H1 (cell line): ENCODE measurements at regions not wholly inside any gene's neighbourhood (a gene's known extent, or its start where the extent isn't known, plus 50 kb on each side); places are given as distances from the start of the nearest gene placed in this dataset.

ENCODE experiments used
- CTCF ChIA-PET: fragments of 300-600 bp; sonication (Branson Sonifier 250); formaldehyde crosslinking; loops from one replicate; lab custom pipeline; 2021; ENCODE audit not compliant: partially characterized antibody; lab: Charles Lee
- POLR2A ChIA-PET: fragments of 300-600 bp; sonication (Branson Sonifier 250); formaldehyde crosslinking; loops from one replicate; lab custom pipeline; 2021; ENCODE audit warnings: inconsistent platforms; ENCODE audit not compliant: partially characterized antibody; lab: Charles Lee
- DNase-seq, 2 experiments: peaks; one replicate each; pipeline versions ENCODE4 v3.0.0 to v3.0.0-alpha.2; 2010 to 2022; ENCODE audit warnings: low spot score in 2 of 2, low read depth in 1 of 2, mixed read lengths in 1 of 2
- FAIRE-seq: peaks from 2 replicates; lab custom pipeline; 2011; peaks lifted over from hg19 to GRCh38; lab: Jason Lieb, UNC
- H2AFZ ChIP-seq: 2 replicates; pipeline ENCODE4 v1.8.1; 2012; ENCODE audit warnings: low read length, inconsistent platforms
- H2AK5ac ChIP-seq: 2 replicates; pipeline ENCODE4 v1.6.1; 2013; ENCODE audit warnings: low read depth, low read length
- H2BK120ac ChIP-seq: replicated peaks from 2 replicates; pipeline ENCODE3; 2013; ENCODE audit warnings: low read depth, low read length, inconsistent platforms
- H2BK12ac ChIP-seq: 2 replicates; pipeline ENCODE4 v1.6.1; 2013; ENCODE audit warnings: low read depth, low read length
- H2BK15ac ChIP-seq: 2 replicates; pipeline ENCODE4 v1.6.1; 2013; ENCODE audit warnings: low read length
- H2BK20ac ChIP-seq: 2 replicates; pipeline ENCODE4 v1.6.1; 2013; ENCODE audit warnings: low read length
- H2BK5ac ChIP-seq: 2 replicates; pipeline ENCODE4 v1.6.1; 2013; ENCODE audit warnings: low read depth, low read length
- H3K14ac ChIP-seq: 2 replicates; pipeline ENCODE4 v1.6.1; 2013; ENCODE audit warnings: inconsistent platforms; ENCODE audit not compliant: insufficient read length
- H3K18ac ChIP-seq: 2 replicates; pipeline ENCODE4 v1.6.1; 2013; ENCODE audit warnings: low read length; ENCODE audit errors: extremely low read depth
- H3K23ac ChIP-seq: 2 replicates; pipeline ENCODE4 v1.6.1; 2013; ENCODE audit warnings: inconsistent platforms; ENCODE audit not compliant: insufficient read length
- H3K23me2 ChIP-seq: 2 replicates; pipeline ENCODE4 v1.6.1; 2013; ENCODE audit warnings: low read depth, low read length
- H3K27ac ChIP-seq: 2 replicates; pipeline ENCODE4 v1.6.1; 2011; ENCODE audit warnings: low read depth, low read length, inconsistent platforms
- H3K27me3 ChIP-seq, 4 experiments: replicated peaks in 1 of 4; 1 replicate in 1 of 4; 2 replicates in 3 of 4; pipeline versions ENCODE4 v1.6.1 to v1.8.1; 2011 to 2013; ENCODE audit warnings: low read length in 3 of 4, mild to moderate bottlenecking in 3 of 4, inconsistent platforms in 2 of 4, mixed read lengths in 2 of 4, moderate library complexity in 1 of 4; ENCODE audit not compliant: control insufficient read depth in 3 of 4, insufficient read depth in 3 of 4; ENCODE audit errors: extremely low read depth in 1 of 4
- H3K36me3 ChIP-seq, 4 experiments: 2 replicates each; pipeline versions ENCODE4 v1.6.1 to v1.8.1; 2011 to 2013; ENCODE audit warnings: mild to moderate bottlenecking in 4 of 4, low read length in 3 of 4, moderate library complexity in 2 of 4, control low read depth in 1 of 4, inconsistent platforms in 1 of 4; ENCODE audit not compliant: insufficient read depth in 4 of 4, control insufficient read depth in 2 of 4
- H3K4ac ChIP-seq: replicated peaks from 2 replicates; pipeline ENCODE3; 2013; ENCODE audit warnings: low read length, low read depth, mixed read lengths, inconsistent platforms; ENCODE audit not compliant: insufficient read length
- H3K4me1 ChIP-seq, 4 experiments: replicated peaks in 1 of 4; 1 replicate in 1 of 4; 2 replicates in 3 of 4; pipeline versions ENCODE4 v1.6.1 to v1.8.1; 2011 to 2013; ENCODE audit warnings: low read length in 3 of 4, inconsistent platforms in 2 of 4, mixed read lengths in 1 of 4; ENCODE audit not compliant: insufficient read depth in 4 of 4, control insufficient read depth in 3 of 4
- H3K4me2 ChIP-seq, 2 experiments: 2 replicates each; pipeline versions ENCODE4 v1.6.1 to v1.8.1; 2011 to 2013; ENCODE audit warnings: low read depth in 2 of 2, low read length in 2 of 2, control low read depth in 1 of 2, inconsistent platforms in 1 of 2, mild to moderate bottlenecking in 1 of 2; ENCODE audit not compliant: insufficient read depth in 1 of 2
- H3K4me3 ChIP-seq, 4 experiments: fragments of 200-600, 300-600 bp in 1 of 4; sonication (generic), shearing (Covaris generic), sonication (Bioruptor Twin) in 1 of 4; 2 replicates each; pipeline versions ENCODE4 v1.5.1 to v1.8.1; 2011 to 2016; ENCODE audit warnings: low read length in 4 of 4, low read depth in 3 of 4, control low read depth in 2 of 4, inconsistent platforms in 2 of 4, mild to moderate bottlenecking in 2 of 4, mixed read lengths in 1 of 4, moderate library complexity in 1 of 4; ENCODE audit not compliant: insufficient read depth in 2 of 4; ENCODE audit errors: extremely low read depth in 1 of 4
- H3K56ac ChIP-seq: replicated peaks from 2 replicates; pipeline ENCODE3; 2013; ENCODE audit warnings: low read depth, mild to moderate bottlenecking, mixed read lengths, low read length, inconsistent platforms; ENCODE audit not compliant: insufficient read length
- H3K79me1 ChIP-seq: 2 replicates; pipeline ENCODE4 v1.6.1; 2013; ENCODE audit warnings: low read depth, low read length, control low read depth
- H3K79me2 ChIP-seq, 2 experiments: 2 replicates each; pipeline versions ENCODE4 v1.6.1 to v1.8.1; 2012 to 2013; ENCODE audit warnings: low read length in 2 of 2, mild to moderate bottlenecking in 2 of 2, inconsistent platforms in 1 of 2; ENCODE audit not compliant: insufficient read depth in 2 of 2, control insufficient read depth in 1 of 2
- H3K9ac ChIP-seq, 4 experiments: replicated peaks in 1 of 4; 1 replicate in 1 of 4; 2 replicates in 3 of 4; pipeline versions ENCODE4 v1.6.1 to v1.8.1; 2011 to 2013; ENCODE audit warnings: low read depth in 3 of 4, low read length in 3 of 4, control low read depth in 2 of 4, mild to moderate bottlenecking in 2 of 4, moderate library complexity in 2 of 4, inconsistent platforms in 1 of 4; ENCODE audit errors: extremely low read depth in 1 of 4
- H3K9me3 ChIP-seq, 2 experiments: 2 replicates each; pipeline versions ENCODE4 v1.6.1 to v1.8.1; 2012 to 2013; ENCODE audit warnings: mild to moderate bottlenecking in 2 of 2, moderate library complexity in 2 of 2, control low read depth in 1 of 2, inconsistent platforms in 1 of 2, low read depth in 1 of 2, low read length in 1 of 2, mixed read lengths in 1 of 2; ENCODE audit not compliant: insufficient read depth in 2 of 2
- H4K20me1 ChIP-seq, 2 experiments: replicated peaks in 1 of 2; 2 replicates each; pipeline versions ENCODE3 to v1.8.1; 2011 to 2013; ENCODE audit warnings: inconsistent platforms in 2 of 2, low read length in 2 of 2, mild to moderate bottlenecking in 1 of 2; ENCODE audit not compliant: insufficient read depth in 2 of 2, control insufficient read depth in 1 of 2
- H4K5ac ChIP-seq: 2 replicates; pipeline ENCODE4 v1.6.1; 2013; ENCODE audit warnings: low read length, low read depth, mixed read lengths, inconsistent platforms; ENCODE audit not compliant: insufficient read length
- H4K8ac ChIP-seq: 2 replicates; pipeline ENCODE4 v1.8.0; 2013; ENCODE audit warnings: mild to moderate bottlenecking, moderate library complexity, low read length, inconsistent platforms; ENCODE audit not compliant: insufficient read depth; ENCODE audit errors: extremely low read depth
- H4K91ac ChIP-seq: replicated peaks from 2 replicates; pipeline ENCODE3; 2013; ENCODE audit warnings: low read length, mixed read lengths, inconsistent platforms; ENCODE audit not compliant: insufficient read length
- JUND ChIP-seq: IDR thresholded peaks from 2 replicates; pipeline ENCODE4 v1.6.1; 2011; ENCODE audit warnings: mild to moderate bottlenecking, improper control_type of control experiment, low read length
- TF ChIP-seq, protein P1 (sequence below): fragments of 300-600 bp; sonication (generic); IDR thresholded peaks from 2 replicates; pipeline ENCODE4 v1.7.1; 2012; ENCODE audit warnings: low read length, moderate library complexity, mild to moderate bottlenecking, inconsistent platforms; ENCODE audit not compliant: insufficient replicate concordance

DNA sequence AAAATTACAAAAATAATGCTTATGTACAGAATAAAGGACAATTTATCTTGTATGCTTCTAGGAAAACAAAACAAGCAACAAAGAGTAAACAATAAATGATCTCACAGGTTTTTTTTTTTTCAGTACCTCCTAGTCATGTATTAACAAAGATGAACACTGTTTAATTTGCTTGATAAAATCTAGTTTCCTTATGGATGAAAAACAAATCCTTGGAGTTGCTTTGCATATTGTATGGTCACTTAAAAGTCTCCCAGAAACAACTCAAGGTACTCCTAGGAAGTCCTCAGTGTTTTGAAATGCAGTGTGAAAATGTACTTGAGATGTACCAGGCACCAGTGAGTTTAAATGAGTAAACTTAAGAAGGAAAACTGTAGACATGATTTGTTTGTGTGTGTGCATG lies 686.0 kb upstream of the BRINP3 start:
- no peak overlapping the region for H2AFZ ChIP-seq
- TF ChIP-seq JUND: no peak
- TF ChIP-seq, protein P1, sequence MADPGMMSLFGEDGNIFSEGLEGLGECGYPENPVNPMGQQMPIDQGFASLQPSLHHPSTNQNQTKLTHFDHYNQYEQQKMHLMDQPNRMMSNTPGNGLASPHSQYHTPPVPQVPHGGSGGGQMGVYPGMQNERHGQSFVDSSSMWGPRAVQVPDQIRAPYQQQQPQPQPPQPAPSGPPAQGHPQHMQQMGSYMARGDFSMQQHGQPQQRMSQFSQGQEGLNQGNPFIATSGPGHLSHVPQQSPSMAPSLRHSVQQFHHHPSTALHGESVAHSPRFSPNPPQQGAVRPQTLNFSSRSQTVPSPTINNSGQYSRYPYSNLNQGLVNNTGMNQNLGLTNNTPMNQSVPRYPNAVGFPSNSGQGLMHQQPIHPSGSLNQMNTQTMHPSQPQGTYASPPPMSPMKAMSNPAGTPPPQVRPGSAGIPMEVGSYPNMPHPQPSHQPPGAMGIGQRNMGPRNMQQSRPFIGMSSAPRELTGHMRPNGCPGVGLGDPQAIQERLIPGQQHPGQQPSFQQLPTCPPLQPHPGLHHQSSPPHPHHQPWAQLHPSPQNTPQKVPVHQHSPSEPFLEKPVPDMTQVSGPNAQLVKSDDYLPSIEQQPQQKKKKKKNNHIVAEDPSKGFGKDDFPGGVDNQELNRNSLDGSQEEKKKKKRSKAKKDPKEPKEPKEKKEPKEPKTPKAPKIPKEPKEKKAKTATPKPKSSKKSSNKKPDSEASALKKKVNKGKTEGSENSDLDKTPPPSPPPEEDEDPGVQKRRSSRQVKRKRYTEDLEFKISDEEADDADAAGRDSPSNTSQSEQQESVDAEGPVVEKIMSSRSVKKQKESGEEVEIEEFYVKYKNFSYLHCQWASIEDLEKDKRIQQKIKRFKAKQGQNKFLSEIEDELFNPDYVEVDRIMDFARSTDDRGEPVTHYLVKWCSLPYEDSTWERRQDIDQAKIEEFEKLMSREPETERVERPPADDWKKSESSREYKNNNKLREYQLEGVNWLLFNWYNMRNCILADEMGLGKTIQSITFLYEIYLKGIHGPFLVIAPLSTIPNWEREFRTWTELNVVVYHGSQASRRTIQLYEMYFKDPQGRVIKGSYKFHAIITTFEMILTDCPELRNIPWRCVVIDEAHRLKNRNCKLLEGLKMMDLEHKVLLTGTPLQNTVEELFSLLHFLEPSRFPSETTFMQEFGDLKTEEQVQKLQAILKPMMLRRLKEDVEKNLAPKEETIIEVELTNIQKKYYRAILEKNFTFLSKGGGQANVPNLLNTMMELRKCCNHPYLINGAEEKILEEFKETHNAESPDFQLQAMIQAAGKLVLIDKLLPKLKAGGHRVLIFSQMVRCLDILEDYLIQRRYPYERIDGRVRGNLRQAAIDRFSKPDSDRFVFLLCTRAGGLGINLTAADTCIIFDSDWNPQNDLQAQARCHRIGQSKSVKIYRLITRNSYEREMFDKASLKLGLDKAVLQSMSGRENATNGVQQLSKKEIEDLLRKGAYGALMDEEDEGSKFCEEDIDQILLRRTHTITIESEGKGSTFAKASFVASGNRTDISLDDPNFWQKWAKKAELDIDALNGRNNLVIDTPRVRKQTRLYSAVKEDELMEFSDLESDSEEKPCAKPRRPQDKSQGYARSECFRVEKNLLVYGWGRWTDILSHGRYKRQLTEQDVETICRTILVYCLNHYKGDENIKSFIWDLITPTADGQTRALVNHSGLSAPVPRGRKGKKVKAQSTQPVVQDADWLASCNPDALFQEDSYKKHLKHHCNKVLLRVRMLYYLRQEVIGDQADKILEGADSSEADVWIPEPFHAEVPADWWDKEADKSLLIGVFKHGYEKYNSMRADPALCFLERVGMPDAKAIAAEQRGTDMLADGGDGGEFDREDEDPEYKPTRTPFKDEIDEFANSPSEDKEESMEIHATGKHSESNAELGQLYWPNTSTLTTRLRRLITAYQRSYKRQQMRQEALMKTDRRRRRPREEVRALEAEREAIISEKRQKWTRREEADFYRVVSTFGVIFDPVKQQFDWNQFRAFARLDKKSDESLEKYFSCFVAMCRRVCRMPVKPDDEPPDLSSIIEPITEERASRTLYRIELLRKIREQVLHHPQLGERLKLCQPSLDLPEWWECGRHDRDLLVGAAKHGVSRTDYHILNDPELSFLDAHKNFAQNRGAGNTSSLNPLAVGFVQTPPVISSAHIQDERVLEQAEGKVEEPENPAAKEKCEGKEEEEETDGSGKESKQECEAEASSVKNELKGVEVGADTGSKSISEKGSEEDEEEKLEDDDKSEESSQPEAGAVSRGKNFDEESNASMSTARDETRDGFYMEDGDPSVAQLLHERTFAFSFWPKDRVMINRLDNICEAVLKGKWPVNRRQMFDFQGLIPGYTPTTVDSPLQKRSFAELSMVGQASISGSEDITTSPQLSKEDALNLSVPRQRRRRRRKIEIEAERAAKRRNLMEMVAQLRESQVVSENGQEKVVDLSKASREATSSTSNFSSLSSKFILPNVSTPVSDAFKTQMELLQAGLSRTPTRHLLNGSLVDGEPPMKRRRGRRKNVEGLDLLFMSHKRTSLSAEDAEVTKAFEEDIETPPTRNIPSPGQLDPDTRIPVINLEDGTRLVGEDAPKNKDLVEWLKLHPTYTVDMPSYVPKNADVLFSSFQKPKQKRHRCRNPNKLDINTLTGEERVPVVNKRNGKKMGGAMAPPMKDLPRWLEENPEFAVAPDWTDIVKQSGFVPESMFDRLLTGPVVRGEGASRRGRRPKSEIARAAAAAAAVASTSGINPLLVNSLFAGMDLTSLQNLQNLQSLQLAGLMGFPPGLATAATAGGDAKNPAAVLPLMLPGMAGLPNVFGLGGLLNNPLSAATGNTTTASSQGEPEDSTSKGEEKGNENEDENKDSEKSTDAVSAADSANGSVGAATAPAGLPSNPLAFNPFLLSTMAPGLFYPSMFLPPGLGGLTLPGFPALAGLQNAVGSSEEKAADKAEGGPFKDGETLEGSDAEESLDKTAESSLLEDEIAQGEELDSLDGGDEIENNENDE: no peak

More for the DNA sequence above, 686.0 kb upstream of the BRINP3 start:
- Histone ChIP-seq H3K4me3 (no peak overlapping the region), H3K14ac (no peak overlapping the region), H2BK12ac (no peak overlapping the region), H4K91ac (no peak overlapping the region), H3K27ac (no peak overlapping the region), H3K56ac (no peak overlapping the region), H3K79me2 (no peaks in the 10 kb centered on the region), H3K9me3 (no peaks in the 10 kb centered on the region), H3K79me1 (no peaks in the 10 kb centered on the region), H4K20me1 (no peaks in the 10 kb centered on the region), H2BK20ac (no peak overlapping the region), H4K8ac (no peak overlapping the region), H3K23me2 (no peaks in the 10 kb centered on the region), H4K5ac (no peak overlapping the region), H3K9ac (no peak overlapping the region), H2BK5ac (no peak overlapping the region), H3K36me3 (no peaks in the 10 kb centered on the region), H2AK5ac (no peak overlapping the region), H2BK15ac (no peak overlapping the region), H3K23ac (no peak overlapping the region), H2BK120ac (no peak overlapping the region), H3K27me3 (no peaks in the 10 kb centered on the region), H3K4me2 (no peak overlapping the region), H3K18ac (no peak overlapping the region), H3K4me1 (no peaks in the 10 kb centered on the region), H3K4ac (no peak overlapping the region)
- no peak for DNase-seq
- no peak for FAIRE-seq
- POLR2A ChIA-PET: no interaction called here
- CTCF ChIA-PET: interaction anchor here (0.9 kb wide), 1 partner anchor 37 kb away, joined by 3 read pairs; no protein-coding TSS in a partner anchor
